ENCODE measurements at regions not wholly inside any gene's neighbourhood (a gene's known extent, or its start where the extent isn't known, plus 50 kb on each side); places are given as distances from the start of the nearest gene placed in this dataset.

DNA sequence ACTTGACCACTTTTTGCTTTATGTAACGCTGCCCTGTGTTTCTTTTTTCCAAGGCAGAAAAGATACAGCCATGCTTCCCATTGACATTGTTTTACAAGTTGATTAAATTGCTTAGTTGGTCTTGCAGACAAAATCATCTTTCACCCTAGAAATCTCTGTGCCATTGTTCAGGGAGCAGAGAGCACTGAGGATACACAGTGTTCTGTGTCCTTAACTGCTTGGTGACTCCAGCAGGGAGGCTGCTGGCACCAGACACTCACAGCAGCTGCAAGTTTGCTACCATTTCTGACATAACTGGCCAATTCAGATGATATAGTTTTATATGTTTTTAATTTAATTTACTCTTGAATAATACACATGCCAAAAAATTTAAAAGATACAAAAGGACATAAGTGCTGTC lies 118.7 kb downstream of the RGS2 start:
- TF ChIP-seq, protein P1, sequence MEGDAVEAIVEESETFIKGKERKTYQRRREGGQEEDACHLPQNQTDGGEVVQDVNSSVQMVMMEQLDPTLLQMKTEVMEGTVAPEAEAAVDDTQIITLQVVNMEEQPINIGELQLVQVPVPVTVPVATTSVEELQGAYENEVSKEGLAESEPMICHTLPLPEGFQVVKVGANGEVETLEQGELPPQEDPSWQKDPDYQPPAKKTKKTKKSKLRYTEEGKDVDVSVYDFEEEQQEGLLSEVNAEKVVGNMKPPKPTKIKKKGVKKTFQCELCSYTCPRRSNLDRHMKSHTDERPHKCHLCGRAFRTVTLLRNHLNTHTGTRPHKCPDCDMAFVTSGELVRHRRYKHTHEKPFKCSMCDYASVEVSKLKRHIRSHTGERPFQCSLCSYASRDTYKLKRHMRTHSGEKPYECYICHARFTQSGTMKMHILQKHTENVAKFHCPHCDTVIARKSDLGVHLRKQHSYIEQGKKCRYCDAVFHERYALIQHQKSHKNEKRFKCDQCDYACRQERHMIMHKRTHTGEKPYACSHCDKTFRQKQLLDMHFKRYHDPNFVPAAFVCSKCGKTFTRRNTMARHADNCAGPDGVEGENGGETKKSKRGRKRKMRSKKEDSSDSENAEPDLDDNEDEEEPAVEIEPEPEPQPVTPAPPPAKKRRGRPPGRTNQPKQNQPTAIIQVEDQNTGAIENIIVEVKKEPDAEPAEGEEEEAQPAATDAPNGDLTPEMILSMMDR (IDR thresholded peaks at IDR 0.05): no peak
- TF ChIP-seq POLR2A (IDR thresholded peaks at IDR 0.05): no peak

Measured in thyroid gland (tissue), 4 donors.